Ishikawa (cell line): ENCODE measurements at regions not wholly inside any gene's neighbourhood (a gene's known extent, or its start where the extent isn't known, plus 50 kb on each side); places are given as distances from the start of the nearest gene placed in this dataset.

ENCODE experiments used
- CREB1 ChIP-seq: IDR thresholded peaks from 2 replicates; pipeline ENCODE4 v1.6.1; 2012; ENCODE audit warnings: low read depth
- EGR1 ChIP-seq: IDR thresholded peaks from 2 replicates; pipeline ENCODE4 v1.6.1; 2012
- EP300 ChIP-seq: IDR thresholded peaks from 2 replicates; pipeline ENCODE4 v1.6.1; 2012; ENCODE audit warnings: borderline replicate concordance
- FOXM1 ChIP-seq: IDR thresholded peaks from 2 replicates; pipeline ENCODE4 v1.6.1; 2012; ENCODE audit warnings: low read depth, borderline replicate concordance
- NFIC ChIP-seq: IDR thresholded peaks from 2 replicates; pipeline ENCODE4 v1.6.1; 2012
- RAD21 ChIP-seq: IDR thresholded peaks from 2 replicates; pipeline ENCODE4 v1.6.1; 2012; ENCODE audit warnings: low read depth
- TAF1 ChIP-seq: IDR thresholded peaks from 2 replicates; pipeline ENCODE4 v1.6.1; 2012; ENCODE audit warnings: low read depth, mild to moderate bottlenecking
- TEAD4 ChIP-seq: IDR thresholded peaks from 2 replicates; pipeline ENCODE4 v1.6.1; 2012
- USF1 ChIP-seq: IDR thresholded peaks from 2 replicates; pipeline ENCODE4 v1.6.1; 2012
- YY1 ChIP-seq: IDR thresholded peaks from 2 replicates; pipeline ENCODE4 v1.6.1; 2012; ENCODE audit warnings: low read depth
- TF ChIP-seq, protein P1 (sequence below): IDR thresholded peaks from 2 replicates; pipeline ENCODE4 v1.6.1; 2012

GRCh38 chr6:53715434-53715833, 49.9 kb upstream of the KLHL31 start:
- TF ChIP-seq CREB1 (no peak), YY1 (no peak), EGR1 (no peak), USF1 (no peak), EP300 (no peak), TAF1 (no peak), RAD21 (no peak), TEAD4 (no peak), FOXM1 (no peak), NFIC (no peak)
- TF ChIP-seq, protein P1, sequence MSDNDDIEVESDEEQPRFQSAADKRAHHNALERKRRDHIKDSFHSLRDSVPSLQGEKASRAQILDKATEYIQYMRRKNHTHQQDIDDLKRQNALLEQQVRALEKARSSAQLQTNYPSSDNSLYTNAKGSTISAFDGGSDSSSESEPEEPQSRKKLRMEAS, result no peak
